KMS-11 (cell line): ENCODE measurements at regions not wholly inside any gene's neighbourhood (a gene's known extent, or its start where the extent isn't known, plus 50 kb on each side); places are given as distances from the start of the nearest gene placed in this dataset.

Experiments
- H2AFZ ChIP-seq: fragments of 200-600 bp; sonication (generic); 2 replicates; pipeline ENCODE4 v1.6.1; 2016; ENCODE audit warnings: antibody characterized with exemption, mixed run types, low read depth
- H3K27ac ChIP-seq: fragments of 200-600 bp; sonication (generic); 2 replicates; pipeline ENCODE4 v1.6.1; 2016; ENCODE audit warnings: mild to moderate bottlenecking, mixed run types
- H3K27me3 ChIP-seq: fragments of 200-600 bp; sonication (generic); 2 replicates; pipeline ENCODE4 v1.6.1; 2017; ENCODE audit warnings: mild to moderate bottlenecking, low read depth, mixed run types, moderate library complexity; ENCODE audit not compliant: insufficient read depth
- H3K36me3 ChIP-seq: fragments of 200-600 bp; sonication (generic); 2 replicates; pipeline ENCODE4 v1.6.1; 2017; ENCODE audit warnings: mild to moderate bottlenecking, mixed run types; ENCODE audit not compliant: insufficient read depth
- H3K4me1 ChIP-seq: fragments of 200-600 bp; sonication (generic); 2 replicates; pipeline ENCODE4 v1.6.1; 2016; ENCODE audit warnings: mild to moderate bottlenecking, low read depth, mixed run types; ENCODE audit not compliant: poor library complexity, severe bottlenecking
- H3K4me2 ChIP-seq: fragments of 200-600 bp; sonication (generic); 2 replicates; pipeline ENCODE4 v1.7.0; 2016; ENCODE audit warnings: mild to moderate bottlenecking, mixed run types
- H3K4me3 ChIP-seq: fragments of 200-600 bp; sonication (generic); IDR thresholded peaks from 2 replicates; pipeline ENCODE4 v1.6.1; 2017; ENCODE audit warnings: low read depth, low read length, mixed read lengths; ENCODE audit not compliant: insufficient read depth
- H3K79me2 ChIP-seq: fragments of 200-600 bp; sonication (generic); 2 replicates; pipeline ENCODE4 v1.6.1; 2016; ENCODE audit warnings: low read depth, mixed run types; ENCODE audit not compliant: insufficient read depth
- H3K9ac ChIP-seq: fragments of 200-600 bp; sonication (generic); 2 replicates; pipeline ENCODE4 v1.6.1; 2016; ENCODE audit warnings: mild to moderate bottlenecking, mixed run types
- H4K20me1 ChIP-seq: fragments of 200-600 bp; sonication (generic); 2 replicates; pipeline ENCODE4 v1.6.1; 2016; ENCODE audit warnings: mild to moderate bottlenecking, mixed run types; ENCODE audit not compliant: insufficient read depth
- TF ChIP-seq, protein P1 (sequence below): fragments of 200-600 bp; sonication (generic); conservative IDR thresholded peaks from 2 replicates; pipeline ENCODE4 v1.6.1; 2017; ENCODE audit warnings: low read depth, mild to moderate bottlenecking, antibody characterized with exemption, low read length, moderate library complexity, mixed read lengths

DNA sequence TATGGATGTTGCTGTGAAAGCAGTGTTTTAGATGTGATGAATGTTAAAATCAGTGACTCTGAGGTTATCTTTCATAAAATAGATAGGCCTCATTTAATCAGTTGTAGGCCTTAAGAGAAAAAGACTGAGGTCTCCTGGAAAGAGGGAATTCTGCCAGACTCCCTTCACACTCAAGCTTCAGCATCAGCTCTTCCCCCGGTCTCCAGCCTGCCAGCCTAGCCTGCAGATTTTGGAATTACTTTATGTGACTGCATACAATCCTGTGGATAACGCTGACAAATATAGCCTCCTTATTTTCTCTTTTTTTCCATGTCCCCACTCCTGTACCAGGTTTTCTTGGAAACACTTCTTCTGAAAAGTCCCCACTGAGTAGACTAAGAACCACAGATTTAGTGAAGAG is 510.3 kb downstream of the GBE1 start:
- Histone ChIP-seq H3K79me2 (no peaks in the 10 kb centered on the region), H3K27me3 (no peaks in the 10 kb centered on the region), H3K9ac (no peak overlapping the region), H3K4me2 (no peak overlapping the region), H4K20me1 (no peaks in the 10 kb centered on the region), H3K36me3 (no peaks in the 10 kb centered on the region), H3K4me1 (no peaks in the 10 kb centered on the region), H3K4me3 (no peak overlapping the region), H3K27ac (no peak overlapping the region), H2AFZ (no peak overlapping the region)
- TF ChIP-seq, protein P1, sequence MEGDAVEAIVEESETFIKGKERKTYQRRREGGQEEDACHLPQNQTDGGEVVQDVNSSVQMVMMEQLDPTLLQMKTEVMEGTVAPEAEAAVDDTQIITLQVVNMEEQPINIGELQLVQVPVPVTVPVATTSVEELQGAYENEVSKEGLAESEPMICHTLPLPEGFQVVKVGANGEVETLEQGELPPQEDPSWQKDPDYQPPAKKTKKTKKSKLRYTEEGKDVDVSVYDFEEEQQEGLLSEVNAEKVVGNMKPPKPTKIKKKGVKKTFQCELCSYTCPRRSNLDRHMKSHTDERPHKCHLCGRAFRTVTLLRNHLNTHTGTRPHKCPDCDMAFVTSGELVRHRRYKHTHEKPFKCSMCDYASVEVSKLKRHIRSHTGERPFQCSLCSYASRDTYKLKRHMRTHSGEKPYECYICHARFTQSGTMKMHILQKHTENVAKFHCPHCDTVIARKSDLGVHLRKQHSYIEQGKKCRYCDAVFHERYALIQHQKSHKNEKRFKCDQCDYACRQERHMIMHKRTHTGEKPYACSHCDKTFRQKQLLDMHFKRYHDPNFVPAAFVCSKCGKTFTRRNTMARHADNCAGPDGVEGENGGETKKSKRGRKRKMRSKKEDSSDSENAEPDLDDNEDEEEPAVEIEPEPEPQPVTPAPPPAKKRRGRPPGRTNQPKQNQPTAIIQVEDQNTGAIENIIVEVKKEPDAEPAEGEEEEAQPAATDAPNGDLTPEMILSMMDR: no peak

DNA sequence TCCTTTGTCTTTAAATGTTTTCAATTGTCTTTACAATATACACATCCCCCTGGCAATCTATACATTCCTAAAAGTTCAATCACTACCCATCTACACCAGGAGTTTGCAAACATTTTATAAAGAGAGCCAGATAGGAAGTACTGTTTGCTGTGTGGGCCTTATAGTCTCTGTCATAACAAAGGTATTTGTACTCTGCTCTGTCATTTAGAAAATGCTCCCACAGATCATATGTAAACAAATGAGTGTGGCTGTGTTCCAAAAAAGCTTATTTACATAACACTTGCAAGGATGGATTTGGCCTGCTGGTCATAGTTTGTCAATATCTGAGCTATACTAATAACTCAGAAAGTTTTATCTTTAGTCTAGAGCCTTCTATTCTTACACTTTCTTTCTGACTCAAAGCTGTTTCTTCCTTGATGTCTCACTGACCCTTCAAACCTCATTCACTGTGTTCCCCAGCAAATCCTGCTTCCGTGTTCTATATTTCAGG is 511.9 kb downstream of the GBE1 start:
- no peaks in the 10 kb centered on the region for H3K27me3 ChIP-seq
- H3K4me3 ChIP-seq: no peak overlapping the region
- no peak overlapping the region for H3K27ac ChIP-seq
- no peaks in the 10 kb centered on the region for H3K79me2 ChIP-seq
- H3K4me1 ChIP-seq: no peaks in the 10 kb centered on the region
- H3K9ac ChIP-seq: no peak overlapping the region
- H3K36me3 ChIP-seq: no peaks in the 10 kb centered on the region
- H3K4me2 ChIP-seq: no peak overlapping the region
- no peaks in the 10 kb centered on the region for H4K20me1 ChIP-seq
- H2AFZ ChIP-seq: no peak overlapping the region
- TF ChIP-seq, protein P1: no peak

DNA sequence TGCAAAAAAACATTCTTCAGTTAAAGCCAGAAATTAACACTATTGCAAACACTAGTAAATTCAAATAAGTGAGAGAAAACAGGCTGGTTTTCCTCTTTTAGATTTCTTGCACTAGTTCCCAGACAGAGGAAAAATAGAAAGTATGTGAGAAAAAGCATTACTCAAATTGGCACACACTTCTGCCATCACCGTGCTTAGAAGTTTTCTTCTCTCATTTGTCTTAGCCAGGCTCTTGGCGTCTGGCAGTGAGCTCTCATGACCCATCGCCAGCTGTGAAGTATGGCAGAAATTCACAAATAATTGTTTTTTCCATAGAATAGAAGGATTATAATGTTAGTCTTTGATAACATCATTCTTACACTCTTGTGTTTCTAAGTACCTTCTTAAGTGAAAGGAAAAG is 515.9 kb downstream of the GBE1 start:
- Histone ChIP-seq H3K4me1 (no peaks in the 10 kb centered on the region), H3K4me2 (no peak overlapping the region), H2AFZ (no peak overlapping the region), H3K79me2 (no peaks in the 10 kb centered on the region), H3K27ac (no peak overlapping the region), H4K20me1 (no peaks in the 10 kb centered on the region), H3K36me3 (no peaks in the 10 kb centered on the region), H3K9ac (no peak overlapping the region), H3K27me3 (no peaks in the 10 kb centered on the region), H3K4me3 (no peak overlapping the region)
- TF ChIP-seq, protein P1: no peak

DNA sequence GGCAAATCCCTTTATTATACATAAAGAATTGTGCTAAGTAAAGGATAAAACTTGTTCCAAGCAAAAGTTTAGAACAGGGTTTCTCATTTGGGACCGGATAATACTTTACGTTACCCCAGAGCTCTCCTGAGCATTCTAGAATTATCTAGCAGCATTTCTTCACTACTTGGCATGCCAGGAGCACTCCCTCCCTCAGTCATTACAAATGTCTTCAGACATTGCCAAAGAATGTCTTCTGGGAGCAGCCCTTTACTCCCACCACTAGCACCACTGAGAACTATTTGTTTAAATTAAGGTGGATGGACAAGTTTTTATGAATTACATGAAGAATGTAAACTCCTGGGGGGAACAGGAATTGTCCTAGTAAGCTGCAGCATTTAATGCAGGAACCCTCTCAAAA is 516.4 kb downstream of the GBE1 start:
- H2AFZ ChIP-seq: no peak overlapping the region
- H3K36me3 ChIP-seq: no peaks in the 10 kb centered on the region
- no peak overlapping the region for H3K27ac ChIP-seq
- H3K4me3 ChIP-seq: no peak overlapping the region
- H3K4me2 ChIP-seq: no peak overlapping the region
- H4K20me1 ChIP-seq: no peaks in the 10 kb centered on the region
- TF ChIP-seq, protein P1: no peak
- H3K79me2 ChIP-seq: no peaks in the 10 kb centered on the region
- H3K9ac ChIP-seq: no peak overlapping the region
- no peaks in the 10 kb centered on the region for H3K4me1 ChIP-seq
- no peaks in the 10 kb centered on the region for H3K27me3 ChIP-seq
